ENCODE measurements at regions not wholly inside any gene's neighbourhood (a gene's known extent, or its start where the extent isn't known, plus 50 kb on each side); places are given as distances from the start of the nearest gene placed in this dataset.

DNA sequence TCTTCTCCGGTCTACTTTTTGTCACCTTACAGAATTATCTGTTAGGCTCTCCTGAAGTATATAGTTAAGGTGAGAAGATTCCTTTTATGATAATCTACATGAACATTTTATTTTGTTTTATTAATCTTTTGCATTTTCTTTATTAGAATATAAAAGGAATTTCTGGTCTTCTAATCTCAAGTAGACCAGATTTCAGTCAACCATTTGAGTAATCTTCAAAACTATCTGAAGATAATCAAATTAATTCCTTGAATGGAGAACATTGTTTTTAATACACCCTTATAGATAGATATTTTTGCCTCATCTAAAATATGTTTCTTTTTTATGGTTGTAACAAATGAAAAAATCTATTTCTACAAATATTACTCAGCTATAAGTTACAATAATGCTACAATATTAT lies 381.7 kb upstream of the PCDH20 start:
- Histone ChIP-seq H4K20me1 (ENCODE audit: control insufficient read depth, insufficient read depth, low read depth, low read length) (no peaks in the 10 kb centered on the region), H3K27me3 (ENCODE audit: control insufficient read depth, low read length) (no peaks in the 10 kb centered on the region), H3K4me3 (ENCODE audit: low read length) (no peak overlapping the region), H3F3A (ENCODE audit: control insufficient read depth, insufficient read depth) (no peaks in the 10 kb centered on the region), H3K4me1 (ENCODE audit: control insufficient read depth, low read length) (no peaks in the 10 kb centered on the region), H3K9me2 (replicated peaks; ENCODE audit: control insufficient read depth, low read length) (no peaks in the 10 kb centered on the region), H3K36me3 (ENCODE audit: control insufficient read depth, low read length) (no peaks in the 10 kb centered on the region), H3K4me2 (ENCODE audit: low read length) (no peak overlapping the region), H3K79me2 (ENCODE audit: control insufficient read depth, low read length) (no peaks in the 10 kb centered on the region), H3K27ac (ENCODE audit: low read depth, low read length) (no peak overlapping the region), H3K9me3 (ENCODE audit: control insufficient read depth, insufficient read depth, low read length) (no peaks in the 10 kb centered on the region)
- TF ChIP-seq, protein P1, sequence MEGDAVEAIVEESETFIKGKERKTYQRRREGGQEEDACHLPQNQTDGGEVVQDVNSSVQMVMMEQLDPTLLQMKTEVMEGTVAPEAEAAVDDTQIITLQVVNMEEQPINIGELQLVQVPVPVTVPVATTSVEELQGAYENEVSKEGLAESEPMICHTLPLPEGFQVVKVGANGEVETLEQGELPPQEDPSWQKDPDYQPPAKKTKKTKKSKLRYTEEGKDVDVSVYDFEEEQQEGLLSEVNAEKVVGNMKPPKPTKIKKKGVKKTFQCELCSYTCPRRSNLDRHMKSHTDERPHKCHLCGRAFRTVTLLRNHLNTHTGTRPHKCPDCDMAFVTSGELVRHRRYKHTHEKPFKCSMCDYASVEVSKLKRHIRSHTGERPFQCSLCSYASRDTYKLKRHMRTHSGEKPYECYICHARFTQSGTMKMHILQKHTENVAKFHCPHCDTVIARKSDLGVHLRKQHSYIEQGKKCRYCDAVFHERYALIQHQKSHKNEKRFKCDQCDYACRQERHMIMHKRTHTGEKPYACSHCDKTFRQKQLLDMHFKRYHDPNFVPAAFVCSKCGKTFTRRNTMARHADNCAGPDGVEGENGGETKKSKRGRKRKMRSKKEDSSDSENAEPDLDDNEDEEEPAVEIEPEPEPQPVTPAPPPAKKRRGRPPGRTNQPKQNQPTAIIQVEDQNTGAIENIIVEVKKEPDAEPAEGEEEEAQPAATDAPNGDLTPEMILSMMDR (IDR thresholded peaks at IDR 0.05; ENCODE audit: low read depth, low read length, poor library complexity, severe bottlenecking): no peak
- no peak for TF ChIP-seq EZH2phosphoT487 (IDR thresholded peaks at IDR 0.05; ENCODE audit: borderline replicate concordance, low read length)

DNA sequence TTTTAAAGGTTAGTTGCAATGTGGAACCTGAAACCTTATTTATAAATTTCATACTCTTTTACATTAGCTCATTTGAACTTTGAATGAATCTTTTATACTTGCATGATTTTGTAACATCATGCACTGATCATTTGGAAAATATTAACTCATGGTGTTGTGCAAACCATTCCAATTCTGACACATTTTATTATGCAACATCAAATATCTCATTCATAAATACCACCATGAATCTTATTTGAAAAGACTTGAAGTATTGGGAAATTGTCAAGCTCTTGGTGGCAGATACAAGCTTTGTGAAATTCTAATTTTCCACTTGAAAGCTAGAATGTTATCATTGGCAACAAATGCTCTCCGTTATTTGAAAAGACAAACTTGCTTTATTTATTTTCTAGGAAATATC lies 379.9 kb upstream of the PCDH20 start:
- no peaks in the 10 kb centered on the region for H3F3A ChIP-seq (ENCODE audit: control insufficient read depth, insufficient read depth)
- no peaks in the 10 kb centered on the region for H3K4me1 ChIP-seq (ENCODE audit: control insufficient read depth, low read length)
- H3K27me3 ChIP-seq (ENCODE audit: control insufficient read depth, low read length): no peaks in the 10 kb centered on the region
- TF ChIP-seq, protein P1 (IDR thresholded peaks at IDR 0.05; ENCODE audit: low read depth, low read length, poor library complexity, severe bottlenecking): no peak
- no peak for TF ChIP-seq EZH2phosphoT487 (IDR thresholded peaks at IDR 0.05; ENCODE audit: borderline replicate concordance, low read length)
- no peaks in the 10 kb centered on the region for H3K9me2 ChIP-seq (replicated peaks; ENCODE audit: control insufficient read depth, low read length)
- no peak overlapping the region for H3K4me2 ChIP-seq (ENCODE audit: low read length)
- no peak overlapping the region for H3K4me3 ChIP-seq (ENCODE audit: low read length)
- no peaks in the 10 kb centered on the region for H3K9me3 ChIP-seq (ENCODE audit: control insufficient read depth, insufficient read depth, low read length)
- H3K36me3 ChIP-seq (ENCODE audit: control insufficient read depth, low read length): no peaks in the 10 kb centered on the region
- H4K20me1 ChIP-seq (ENCODE audit: control insufficient read depth, insufficient read depth, low read depth, low read length): no peaks in the 10 kb centered on the region
- H3K27ac ChIP-seq (ENCODE audit: low read depth, low read length): no peak overlapping the region
- no peaks in the 10 kb centered on the region for H3K79me2 ChIP-seq (ENCODE audit: control insufficient read depth, low read length)

DNA sequence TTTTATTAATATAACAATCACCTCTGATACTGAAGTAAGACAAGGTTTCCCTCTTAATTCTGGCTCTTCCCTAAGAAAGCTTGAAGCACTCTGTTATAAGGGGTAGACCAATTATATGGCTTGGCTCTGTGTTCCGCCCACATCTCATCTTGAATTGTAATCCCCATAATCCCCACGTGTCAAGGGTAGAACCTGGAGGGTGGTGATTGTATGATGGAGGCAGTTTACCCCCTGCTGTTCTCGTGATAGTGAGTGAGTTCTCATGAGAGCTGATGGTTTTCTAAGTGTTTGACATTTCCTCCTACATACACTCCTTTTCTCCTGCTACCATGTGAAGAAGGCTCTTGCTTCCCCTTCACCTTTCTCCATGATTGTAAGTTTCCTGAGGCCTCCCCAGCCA lies 363.8 kb upstream of the PCDH20 start:
- Histone ChIP-seq H3F3A (ENCODE audit: control insufficient read depth, insufficient read depth) (no peaks in the 10 kb centered on the region), H3K27me3 (ENCODE audit: control insufficient read depth, low read length) (no peaks in the 10 kb centered on the region), H3K36me3 (ENCODE audit: control insufficient read depth, low read length) (no peaks in the 10 kb centered on the region), H3K4me2 (ENCODE audit: low read length) (no peak overlapping the region), H3K9me2 (replicated peaks; ENCODE audit: control insufficient read depth, low read length) (no peaks in the 10 kb centered on the region), H3K79me2 (ENCODE audit: control insufficient read depth, low read length) (no peaks in the 10 kb centered on the region), H3K9me3 (ENCODE audit: control insufficient read depth, insufficient read depth, low read length) (no peaks in the 10 kb centered on the region), H3K4me1 (ENCODE audit: control insufficient read depth, low read length) (no peaks in the 10 kb centered on the region), H4K20me1 (ENCODE audit: control insufficient read depth, insufficient read depth, low read depth, low read length) (no peaks in the 10 kb centered on the region), H3K4me3 (ENCODE audit: low read length) (no peak overlapping the region), H3K27ac (ENCODE audit: low read depth, low read length) (no peak overlapping the region)
- TF ChIP-seq, protein P1 (IDR thresholded peaks at IDR 0.05; ENCODE audit: low read depth, low read length, poor library complexity, severe bottlenecking): no peak
- no peak for TF ChIP-seq EZH2phosphoT487 (IDR thresholded peaks at IDR 0.05; ENCODE audit: borderline replicate concordance, low read length)

DNA sequence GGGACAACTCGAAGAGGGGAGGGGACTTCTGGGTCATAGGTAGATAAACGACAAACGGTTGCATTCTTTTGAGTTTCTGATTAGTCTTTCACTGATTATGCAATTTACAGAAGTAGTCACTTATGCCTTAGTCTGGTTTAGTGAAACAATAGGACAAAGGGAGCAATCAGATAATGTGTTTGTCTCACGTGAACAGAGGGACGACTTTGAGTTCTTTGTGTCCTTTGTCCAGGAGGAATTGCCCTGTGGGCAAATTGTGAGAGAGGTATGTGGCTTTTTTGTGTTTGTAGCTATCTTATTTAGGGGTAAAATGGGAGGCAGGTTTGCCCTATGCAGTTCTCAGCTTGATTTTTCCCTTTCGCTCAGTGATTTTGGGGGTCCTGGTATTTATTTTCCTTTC lies 362.9 kb upstream of the PCDH20 start:
- no peaks in the 10 kb centered on the region for H3K27me3 ChIP-seq (ENCODE audit: control insufficient read depth, low read length)
- no peaks in the 10 kb centered on the region for H3K9me2 ChIP-seq (replicated peaks; ENCODE audit: control insufficient read depth, low read length)
- TF ChIP-seq, protein P1 (IDR thresholded peaks at IDR 0.05; ENCODE audit: low read depth, low read length, poor library complexity, severe bottlenecking): no peak
- no peak for TF ChIP-seq EZH2phosphoT487 (IDR thresholded peaks at IDR 0.05; ENCODE audit: borderline replicate concordance, low read length)
- H3K4me3 ChIP-seq (ENCODE audit: low read length): no peak overlapping the region
- no peaks in the 10 kb centered on the region for H3K9me3 ChIP-seq (ENCODE audit: control insufficient read depth, insufficient read depth, low read length)
- H4K20me1 ChIP-seq (ENCODE audit: control insufficient read depth, insufficient read depth, low read depth, low read length): no peaks in the 10 kb centered on the region
- H3K4me1 ChIP-seq (ENCODE audit: control insufficient read depth, low read length): no peaks in the 10 kb centered on the region
- no peak overlapping the region for H3K27ac ChIP-seq (ENCODE audit: low read depth, low read length)
- no peaks in the 10 kb centered on the region for H3K36me3 ChIP-seq (ENCODE audit: control insufficient read depth, low read length)
- H3K79me2 ChIP-seq (ENCODE audit: control insufficient read depth, low read length): no peaks in the 10 kb centered on the region
- no peak overlapping the region for H3K4me2 ChIP-seq (ENCODE audit: low read length)
- H3F3A ChIP-seq (ENCODE audit: control insufficient read depth, insufficient read depth): no peaks in the 10 kb centered on the region
